H9 (cell line): ENCODE measurements at regions not wholly inside any gene's neighbourhood (a gene's known extent, or its start where the extent isn't known, plus 50 kb on each side); places are given as distances from the start of the nearest gene placed in this dataset.

Experiments used
- DNase-seq: peaks from one replicate; pipeline ENCODE4 v3.0.0-alpha.2; 2017
- H2AFZ ChIP-seq: one replicate; pipeline ENCODE4 v1.6.1; 2013; ENCODE audit warnings: mild to moderate bottlenecking, low read length, control low read depth, moderate library complexity
- H2AK5ac ChIP-seq: 2 replicates; pipeline ENCODE4 v1.6.1; 2013; ENCODE audit warnings: low read length, control low read depth, mixed read lengths; ENCODE audit not compliant: insufficient read length
- H2BK120ac ChIP-seq: one replicate; pipeline ENCODE4 v1.6.1; 2013; ENCODE audit warnings: low read depth, mild to moderate bottlenecking, low read length, control low read depth, inconsistent platforms; ENCODE audit not compliant: poor library complexity, severe bottlenecking
- H2BK12ac ChIP-seq: 2 replicates; pipeline ENCODE4 v1.6.1; 2013; ENCODE audit warnings: low read length, control low read depth, mixed read lengths, low read depth; ENCODE audit not compliant: insufficient read length
- H2BK15ac ChIP-seq: 2 replicates; pipeline ENCODE4 v1.6.1; 2013; ENCODE audit warnings: low read depth, low read length, control low read depth
- H2BK20ac ChIP-seq: one replicate; pipeline ENCODE4 v1.6.1; 2013; ENCODE audit warnings: low read depth, mild to moderate bottlenecking, low read length, control low read depth, inconsistent platforms; ENCODE audit not compliant: poor library complexity, severe bottlenecking
- H2BK5ac ChIP-seq: 2 replicates; pipeline ENCODE4 v1.6.1; 2013; ENCODE audit warnings: low read length, control low read depth, mixed read lengths; ENCODE audit not compliant: insufficient read length
- H3K14ac ChIP-seq: 2 replicates; pipeline ENCODE4 v1.6.1; 2013; ENCODE audit warnings: low read length, control low read depth; ENCODE audit not compliant: insufficient read depth
- H3K18ac ChIP-seq: 2 replicates; pipeline ENCODE4 v1.6.1; 2013; ENCODE audit warnings: low read depth, mild to moderate bottlenecking, mixed read lengths, low read length, control low read depth; ENCODE audit not compliant: insufficient read length
- H3K23ac ChIP-seq: 2 replicates; pipeline ENCODE4 v1.6.1; 2013; ENCODE audit warnings: low read length, control low read depth, mixed read lengths, low read depth; ENCODE audit not compliant: insufficient read length
- H3K23me2 ChIP-seq: 2 replicates; pipeline ENCODE4 v1.6.1; 2013; ENCODE audit warnings: low read depth, mild to moderate bottlenecking, mixed read lengths, low read length, control low read depth; ENCODE audit not compliant: insufficient read length, poor library complexity, severe bottlenecking
- H3K27ac ChIP-seq: 2 replicates; pipeline ENCODE4 v1.5.1; 2013; ENCODE audit warnings: low read length, control low read depth, mixed read lengths, low read depth; ENCODE audit not compliant: insufficient read length
- H3K27me3 ChIP-seq: 2 replicates; pipeline ENCODE4 v1.6.1; 2013; ENCODE audit warnings: low read length, control low read depth, inconsistent platforms; ENCODE audit not compliant: insufficient read depth
- H3K4ac ChIP-seq: 2 replicates; pipeline ENCODE4 v1.6.1; 2013; ENCODE audit warnings: low read depth, mild to moderate bottlenecking, control low read depth, inconsistent platforms, low read length, moderate library complexity
- H3K4me1 ChIP-seq: 2 replicates; pipeline ENCODE4 v1.6.1; 2013; ENCODE audit warnings: low read length, control low read depth, inconsistent platforms; ENCODE audit not compliant: insufficient read depth
- H3K4me2 ChIP-seq: 2 replicates; pipeline ENCODE4 v1.6.1; 2013; ENCODE audit warnings: low read length, control low read depth, mixed read lengths; ENCODE audit not compliant: insufficient read length, insufficient read depth
- H3K56ac ChIP-seq: 2 replicates; pipeline ENCODE4 v1.6.1; 2013; ENCODE audit warnings: low read depth, mild to moderate bottlenecking, mixed read lengths, low read length, control low read depth; ENCODE audit not compliant: insufficient read length
- H3K79me1 ChIP-seq: 2 replicates; pipeline ENCODE4 v1.6.1; 2013; ENCODE audit warnings: low read depth, mild to moderate bottlenecking, moderate library complexity, low read length, control low read depth, inconsistent platforms; ENCODE audit not compliant: insufficient read depth, poor library complexity, severe bottlenecking
- H3K79me2 ChIP-seq: 2 replicates; pipeline ENCODE4 v1.6.1; 2013; ENCODE audit warnings: low read length, control low read depth, inconsistent platforms; ENCODE audit not compliant: insufficient read depth
- H3K9ac ChIP-seq: 2 replicates; pipeline ENCODE4 v1.6.1; 2013; ENCODE audit warnings: low read length, control low read depth, mixed read lengths; ENCODE audit not compliant: insufficient read length; ENCODE audit errors: extremely low read depth
- H3K9me3 ChIP-seq: one replicate; pipeline ENCODE4 v1.6.1; 2013; ENCODE audit warnings: low read depth, low read length, inconsistent platforms; ENCODE audit not compliant: control insufficient read depth
- H3T11ph ChIP-seq: one replicate; pipeline ENCODE4 v1.6.1; 2013; ENCODE audit warnings: mild to moderate bottlenecking, low read length, control low read depth, inconsistent platforms
- H4K20me1 ChIP-seq: one replicate; pipeline ENCODE4 v1.6.1; 2013; ENCODE audit not compliant: control insufficient read depth, insufficient read length, insufficient read depth
- H4K5ac ChIP-seq: 2 replicates; pipeline ENCODE4 v1.6.1; 2013; ENCODE audit warnings: low read depth, mild to moderate bottlenecking, mixed read lengths, low read length, control low read depth; ENCODE audit not compliant: insufficient read length
- H4K8ac ChIP-seq: replicated peaks from 2 replicates; pipeline ENCODE4 v1.6.1; 2013; ENCODE audit warnings: low read length, control low read depth, mixed read lengths, low read depth; ENCODE audit not compliant: insufficient read length
- H4K91ac ChIP-seq: 2 replicates; pipeline ENCODE4 v1.6.1; 2013; ENCODE audit warnings: low read depth, mild to moderate bottlenecking, moderate library complexity, mixed read lengths, low read length, control low read depth; ENCODE audit not compliant: insufficient read length
- H3K27ac Mint-ChIP-seq, 3 experiments: 2 replicates in 2 of 3; 3 replicates in 1 of 3; pipeline ENCODE4 v1.8.0; 2020 to 2021; ENCODE audit warnings: mixed read lengths in 3 of 3, mild to moderate bottlenecking in 1 of 3, moderate library complexity in 1 of 3
- H3K27me3 Mint-ChIP-seq: 2 replicates; pipeline ENCODE4 v1.8.0; 2021; ENCODE audit warnings: low read depth, mild to moderate bottlenecking, moderate library complexity, mixed read lengths
- H3K36me3 Mint-ChIP-seq, 3 experiments: 2 replicates in 2 of 3; 3 replicates in 1 of 3; pipeline ENCODE4 v1.8.0; 2020 to 2021; ENCODE audit warnings: low read depth in 3 of 3, mixed read lengths in 3 of 3; ENCODE audit not compliant: insufficient read depth in 1 of 3
- H3K4me1 Mint-ChIP-seq, 2 experiments: 2 replicates each; pipeline ENCODE4 v1.8.0; 2020; ENCODE audit warnings: mixed read lengths in 2 of 2
- H3K4me3 Mint-ChIP-seq, 2 experiments: 2 replicates in 1 of 2; 3 replicates in 1 of 2; pipeline ENCODE4 v1.8.0; 2020 to 2021; ENCODE audit warnings: mild to moderate bottlenecking in 2 of 2, mixed read lengths in 2 of 2, moderate library complexity in 1 of 2
- H3K9me3 Mint-ChIP-seq, 2 experiments: 2 replicates in 1 of 2; 3 replicates in 1 of 2; pipeline ENCODE4 v1.8.0; 2020; ENCODE audit warnings: mild to moderate bottlenecking in 2 of 2, mixed read lengths in 2 of 2, moderate library complexity in 1 of 2
- CTCF ChIP-seq: fragments of 200-600 bp; sonication (generic); conservative IDR thresholded peaks from 3 replicates; pipeline ENCODE4 v1.8.0; 2021; ENCODE audit warnings: antibody characterized with exemption, mild to moderate bottlenecking
- WGBS: extraction: QIAGEN DNeasy Blood & Tissue Kit; methylation state at CpG from one replicate; pipeline ENCODE4 v1.1.7; 2013; ENCODE audit warnings: missing lambda C conversion rate, low lambda C conversion rate, mixed read lengths; ENCODE audit not compliant: insufficient read length; ENCODE audit errors: extremely low coverage; 5-methylcytosine and 5-hydroxymethylcytosine counted together

GRCh38 chr14:44108601-44109000 lies 398.5 kb downstream of the FSCB start:
- TF ChIP-seq CTCF = no peak
- no peak overlapping the region for H2AFZ ChIP-seq
- WGBS = no CpG with 5 or more reads among the region's 1 CpG

More at GRCh38 chr14:44108601-44109000, 398.5 kb downstream of the FSCB start:
- Histone ChIP-seq H3K27ac (no peak overlapping the region), H2BK15ac (no peak overlapping the region), H4K5ac (no peak overlapping the region), H3K4ac (no peak overlapping the region), H3K18ac (no peak overlapping the region), H2BK5ac (no peak overlapping the region), H3K9ac (no peak overlapping the region), H2AK5ac (no peak overlapping the region), H4K20me1 (no peaks in the 10 kb centered on the region), H3K56ac (no peak overlapping the region), H2BK120ac (no peak overlapping the region), H4K91ac (no peak overlapping the region), H3K14ac (no peak overlapping the region), H3K23me2 (no peaks in the 10 kb centered on the region), H3K79me2 (no peaks in the 10 kb centered on the region), H3K23ac (no peak overlapping the region), H3T11ph (no peak overlapping the region), H3K79me1 (no peaks in the 10 kb centered on the region), H3K9me3 (peaks cover 8% of the 10 kb centered on the region), H4K8ac (no peak overlapping the region), H2BK20ac (no peak overlapping the region), H3K4me1 (no peaks in the 10 kb centered on the region), H3K27me3 (no peaks in the 10 kb centered on the region), H3K4me2 (no peak overlapping the region), H2BK12ac (no peak overlapping the region)
- H3K4me1 Mint-ChIP-seq = 0 out of 4 replicates have a peak, but pooled peaks cover 0 to 2% of the 10 kb centered on the region in 2 experiments
- no peak overlapping the region for H3K4me3 Mint-ChIP-seq
- peaks cover 0 to 30% (median 25%) of the 10 kb centered on the region in 3 experiments; a peak in 6 of 7 replicates for H3K36me3 Mint-ChIP-seq
- peaks cover 32 to 35% of the 10 kb centered on the region in 2 experiments for H3K9me3 Mint-ChIP-seq
- DNase-seq = no peak
- H3K27ac Mint-ChIP-seq = no peak overlapping the region
- no peaks in the 10 kb centered on the region for H3K27me3 Mint-ChIP-seq
